HG02798 (cell line): ENCODE measurements at regions not wholly inside any gene's neighbourhood (a gene's known extent, or its start where the extent isn't known, plus 50 kb on each side); places are given as distances from the start of the nearest gene placed in this dataset.

Source experiments
- ATAC-seq: cut with Tn5 transposase; IDR thresholded peaks from one replicate; pipeline ENCODE4 v1.9.1; 2021; ENCODE audit warnings: mild to moderate bottlenecking; ENCODE audit not compliant: unreplicated experiment, poor library complexity

- ATAC-seq, result no peak
These were observed 99.0 kb upstream of the CDH5 start for GRCh38 chr16:66267292-66268014.

- ATAC-seq, result no peak
These were observed 99.8 kb upstream of the CDH5 start for GRCh38 chr16:66266436-66267291.

- ATAC-seq, result no peak
These were observed 100.8 kb upstream of the CDH5 start for GRCh38 chr16:66265556-66266141.

GRCh38 chr16:66265048-66265415, 101.5 kb upstream of the CDH5 start:
- ATAC-seq, result no peak

- ATAC-seq, result no peak
These were observed 102.0 kb upstream of the CDH5 start for GRCh38 chr16:66264311-66265047.

GRCh38 chr16:66263973-66264310, 102.5 kb upstream of the CDH5 start:
- no peak for ATAC-seq

- ATAC-seq, result no peak
These were observed 103.1 kb upstream of the CDH5 start for GRCh38 chr16:66263168-66263972.

- ATAC-seq, result no peak
These were observed 104.0 kb upstream of the CDH5 start for GRCh38 chr16:66262253-66263167.

- ATAC-seq, result no peak
These were observed 104.7 kb upstream of the CDH5 start for GRCh38 chr16:66261826-66262225.

GRCh38 chr16:66260522-66261254, 105.8 kb upstream of the CDH5 start:
- ATAC-seq, result no peak

- ATAC-seq, result no peak
These were observed 107.3 kb upstream of the CDH5 start for GRCh38 chr16:66258916-66259845.

GRCh38 chr16:66256919-66257318, 109.6 kb upstream of the CDH5 start:
- ATAC-seq, result no peak

GRCh38 chr16:66255647-66256046, 110.8 kb upstream of the CDH5 start:
- ATAC-seq, result no peak

- no peak for ATAC-seq
These were observed 111.7 kb upstream of the CDH5 start for GRCh38 chr16:66254751-66255150.

GRCh38 chr16:66254106-66254505, 112.4 kb upstream of the CDH5 start:
- no peak for ATAC-seq

GRCh38 chr16:66251476-66252160, 114.9 kb upstream of the CDH5 start:
- ATAC-seq, result no peak
